HL-60 (cell line): ENCODE measurements at regions not wholly inside any gene's neighbourhood (a gene's known extent, or its start where the extent isn't known, plus 50 kb on each side); places are given as distances from the start of the nearest gene placed in this dataset.

Source experiments
- DNase-seq, 2 experiments: peaks; one replicate each; pipeline ENCODE4 v3.0.0-alpha.2; 2010 to 2020; ENCODE audit warnings: low read depth in 1 of 2, low spot score in 1 of 2
- H3K27ac ChIP-seq: fragments of 250-450 bp; sonication (Bioruptor Pico); replicated peaks from 2 replicates; pipeline ENCODE4 v1.5.1; 2020; ENCODE audit warnings: mild to moderate bottlenecking, moderate library complexity
- H3K27me3 ChIP-seq: fragments of 250-450 bp; sonication (Bioruptor Pico); 2 replicates; pipeline ENCODE4 v1.5.1; 2021; ENCODE audit warnings: mild to moderate bottlenecking, moderate library complexity; ENCODE audit not compliant: insufficient read depth, poor library complexity, severe bottlenecking
- H3K4me3 ChIP-seq: replicated peaks from 2 replicates; pipeline ENCODE4 v1.5.1; 2011; ENCODE audit warnings: mild to moderate bottlenecking, control low read depth, low read length; ENCODE audit not compliant: insufficient read depth
- GABPA ChIP-seq: IDR thresholded peaks from 2 replicates; pipeline ENCODE4 v1.6.1; 2012; ENCODE audit warnings: low read depth
- POLR2AphosphoS5 ChIP-seq: IDR thresholded peaks from 2 replicates; pipeline ENCODE4 v1.6.1; 2012; ENCODE audit warnings: low read depth
- SPI1 ChIP-seq: IDR thresholded peaks from 2 replicates; pipeline ENCODE4 v1.6.1; 2012; ENCODE audit warnings: low read depth, mild to moderate bottlenecking, borderline replicate concordance
- TF ChIP-seq, protein P1 (sequence below): IDR thresholded peaks from 2 replicates; pipeline ENCODE4 v1.6.1; 2012; ENCODE audit warnings: low read depth; ENCODE audit not compliant: insufficient replicate concordance
- TF ChIP-seq, protein P2 (sequence below): IDR thresholded peaks from one replicate; pipeline ENCODE4 v1.5.1; 2011; ENCODE audit warnings: low read length, control low read depth, inconsistent platforms; ENCODE audit not compliant: insufficient read depth

DNA sequence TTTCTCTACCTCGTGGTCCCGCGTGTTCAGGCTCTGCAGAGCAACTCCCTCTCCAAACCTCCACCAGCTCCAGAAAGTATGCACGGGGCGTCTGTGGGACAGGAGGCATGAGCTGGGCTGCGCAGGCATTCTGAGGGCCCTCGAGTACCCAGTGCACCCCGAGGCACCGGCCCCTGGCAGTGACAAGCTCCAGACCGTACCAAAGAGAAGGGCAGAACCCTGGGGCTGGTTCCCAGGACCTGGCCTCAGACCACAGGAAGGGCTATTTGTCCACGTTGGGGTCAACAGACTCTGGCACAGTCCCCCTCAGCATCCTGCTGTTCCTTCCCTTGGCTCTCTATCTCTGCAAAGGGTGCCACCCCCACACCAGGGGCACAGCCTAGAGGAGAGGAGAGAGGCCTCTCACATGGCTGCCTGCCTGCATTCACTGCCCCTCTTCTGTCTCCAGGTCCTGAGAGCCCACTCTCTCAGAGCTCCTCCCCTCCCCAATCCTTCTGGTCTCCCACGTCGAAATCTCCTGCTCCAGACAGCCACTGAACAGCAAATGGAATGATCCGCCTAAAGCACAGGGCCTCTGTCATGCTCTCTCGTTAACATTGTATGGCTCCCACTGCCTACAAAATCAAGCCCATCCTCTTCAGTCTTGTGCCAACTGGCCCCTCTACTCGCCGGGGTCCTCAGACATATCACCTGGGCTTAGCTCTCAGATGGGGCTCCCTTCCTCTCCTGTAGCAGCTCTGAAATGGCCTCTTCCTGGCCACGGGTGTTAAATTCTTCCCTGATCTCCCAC lies 96.3 kb downstream of the OAT start:
- Histone ChIP-seq H3K4me3 (no peak overlapping the region), H3K27me3 (no peaks in the 10 kb centered on the region), H3K27ac (no peak overlapping the region)
- TF ChIP-seq POLR2AphosphoS5 (no peak), GABPA (no peak), SPI1 (no peak)
- TF ChIP-seq, protein P1, sequence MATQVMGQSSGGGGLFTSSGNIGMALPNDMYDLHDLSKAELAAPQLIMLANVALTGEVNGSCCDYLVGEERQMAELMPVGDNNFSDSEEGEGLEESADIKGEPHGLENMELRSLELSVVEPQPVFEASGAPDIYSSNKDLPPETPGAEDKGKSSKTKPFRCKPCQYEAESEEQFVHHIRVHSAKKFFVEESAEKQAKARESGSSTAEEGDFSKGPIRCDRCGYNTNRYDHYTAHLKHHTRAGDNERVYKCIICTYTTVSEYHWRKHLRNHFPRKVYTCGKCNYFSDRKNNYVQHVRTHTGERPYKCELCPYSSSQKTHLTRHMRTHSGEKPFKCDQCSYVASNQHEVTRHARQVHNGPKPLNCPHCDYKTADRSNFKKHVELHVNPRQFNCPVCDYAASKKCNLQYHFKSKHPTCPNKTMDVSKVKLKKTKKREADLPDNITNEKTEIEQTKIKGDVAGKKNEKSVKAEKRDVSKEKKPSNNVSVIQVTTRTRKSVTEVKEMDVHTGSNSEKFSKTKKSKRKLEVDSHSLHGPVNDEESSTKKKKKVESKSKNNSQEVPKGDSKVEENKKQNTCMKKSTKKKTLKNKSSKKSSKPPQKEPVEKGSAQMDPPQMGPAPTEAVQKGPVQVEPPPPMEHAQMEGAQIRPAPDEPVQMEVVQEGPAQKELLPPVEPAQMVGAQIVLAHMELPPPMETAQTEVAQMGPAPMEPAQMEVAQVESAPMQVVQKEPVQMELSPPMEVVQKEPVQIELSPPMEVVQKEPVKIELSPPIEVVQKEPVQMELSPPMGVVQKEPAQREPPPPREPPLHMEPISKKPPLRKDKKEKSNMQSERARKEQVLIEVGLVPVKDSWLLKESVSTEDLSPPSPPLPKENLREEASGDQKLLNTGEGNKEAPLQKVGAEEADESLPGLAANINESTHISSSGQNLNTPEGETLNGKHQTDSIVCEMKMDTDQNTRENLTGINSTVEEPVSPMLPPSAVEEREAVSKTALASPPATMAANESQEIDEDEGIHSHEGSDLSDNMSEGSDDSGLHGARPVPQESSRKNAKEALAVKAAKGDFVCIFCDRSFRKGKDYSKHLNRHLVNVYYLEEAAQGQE: no peak
- TF ChIP-seq, protein P2, sequence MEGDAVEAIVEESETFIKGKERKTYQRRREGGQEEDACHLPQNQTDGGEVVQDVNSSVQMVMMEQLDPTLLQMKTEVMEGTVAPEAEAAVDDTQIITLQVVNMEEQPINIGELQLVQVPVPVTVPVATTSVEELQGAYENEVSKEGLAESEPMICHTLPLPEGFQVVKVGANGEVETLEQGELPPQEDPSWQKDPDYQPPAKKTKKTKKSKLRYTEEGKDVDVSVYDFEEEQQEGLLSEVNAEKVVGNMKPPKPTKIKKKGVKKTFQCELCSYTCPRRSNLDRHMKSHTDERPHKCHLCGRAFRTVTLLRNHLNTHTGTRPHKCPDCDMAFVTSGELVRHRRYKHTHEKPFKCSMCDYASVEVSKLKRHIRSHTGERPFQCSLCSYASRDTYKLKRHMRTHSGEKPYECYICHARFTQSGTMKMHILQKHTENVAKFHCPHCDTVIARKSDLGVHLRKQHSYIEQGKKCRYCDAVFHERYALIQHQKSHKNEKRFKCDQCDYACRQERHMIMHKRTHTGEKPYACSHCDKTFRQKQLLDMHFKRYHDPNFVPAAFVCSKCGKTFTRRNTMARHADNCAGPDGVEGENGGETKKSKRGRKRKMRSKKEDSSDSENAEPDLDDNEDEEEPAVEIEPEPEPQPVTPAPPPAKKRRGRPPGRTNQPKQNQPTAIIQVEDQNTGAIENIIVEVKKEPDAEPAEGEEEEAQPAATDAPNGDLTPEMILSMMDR: no peak
- DNase-seq: no peak

- H3K27me3 ChIP-seq: no peaks in the 10 kb centered on the region
- no peak for DNase-seq
Measured at GRCh38 chr10:124321433-124322089, 97.2 kb downstream of the OAT start.

GRCh38 chr10:124320778-124321432 lies 97.8 kb downstream of the OAT start:
- no peak overlapping the region for H3K4me3 ChIP-seq
- TF ChIP-seq, protein P1: no peak
- TF ChIP-seq POLR2AphosphoS5: no peak
- TF ChIP-seq, protein P2: no peak
- no peak for TF ChIP-seq GABPA
- no peak overlapping the region for H3K27ac ChIP-seq
- DNase-seq: no peak
- H3K27me3 ChIP-seq: no peaks in the 10 kb centered on the region

More at GRCh38 chr10:124321433-124322089, 97.2 kb downstream of the OAT start:
- H3K27ac ChIP-seq: no peak overlapping the region
- TF ChIP-seq SPI1 (no peak), POLR2AphosphoS5 (no peak), GABPA (no peak)
- TF ChIP-seq, protein P1: no peak
- TF ChIP-seq, protein P2: no peak
- H3K4me3 ChIP-seq: no peak overlapping the region
